ENCODE measurements at regions not wholly inside any gene's neighbourhood (a gene's known extent, or its start where the extent isn't known, plus 50 kb on each side); places are given as distances from the start of the nearest gene placed in this dataset.

GRCh38 chr3:41075975-41076374 is 123.3 kb upstream of the CTNNB1 start:
- TF ChIP-seq POLR2A (IDR thresholded peaks at IDR 0.05): no peak
- no peak for TF ChIP-seq CTCF (IDR thresholded peaks at IDR 0.05 in 4 of 5, conservative IDR thresholded peaks at IDR 0.05 in 1 of 5)
